Cardiac fibroblast (primary cell): ENCODE measurements at regions not wholly inside any gene's neighbourhood (a gene's known extent, or its start where the extent isn't known, plus 50 kb on each side); places are given as distances from the start of the nearest gene placed in this dataset.

Experiments
- DNase-seq, 2 donors: peaks; one replicate each; pipeline versions ENCODE4 v3.0.0 to v3.0.0-alpha.2; 2010; ENCODE audit warnings: low read depth in 2 of 2
- H3K4me3 ChIP-seq, 2 donors: replicated peaks in 1 of 2; 1 replicate in 1 of 2; 2 replicates in 1 of 2; pipeline ENCODE4 v1.5.1; 2011; ENCODE audit warnings: low read depth in 2 of 2, low read length in 2 of 2, mild to moderate bottlenecking in 2 of 2, moderate library complexity in 1 of 2
- CTCF ChIP-seq: IDR thresholded peaks from one replicate; pipeline ENCODE4 v1.5.1; 2011; ENCODE audit warnings: low read depth, mild to moderate bottlenecking, low read length, inconsistent platforms

GRCh38 chr14:97832776-97833175 lies 1035.6 kb downstream of the VRK1 start:
- no peak for DNase-seq

GRCh38 chr14:97838986-97839385 lies 1041.8 kb downstream of the VRK1 start:
- TF ChIP-seq CTCF = no peak
- no peak overlapping the region for H3K4me3 ChIP-seq
- no peak for DNase-seq

More at GRCh38 chr14:97832776-97833175, 1035.6 kb downstream of the VRK1 start:
- no peak overlapping the region for H3K4me3 ChIP-seq
- TF ChIP-seq CTCF = no peak

- no peak for TF ChIP-seq CTCF
- no peak for DNase-seq
- H3K4me3 ChIP-seq = no peak overlapping the region
Measured at GRCh38 chr14:97840159-97840558, 1043.0 kb downstream of the VRK1 start.

- DNase-seq = no peak
- no peak for TF ChIP-seq CTCF
- no peak overlapping the region for H3K4me3 ChIP-seq
Measured at GRCh38 chr14:97841762-97842161, 1044.6 kb downstream of the VRK1 start.

GRCh38 chr14:97843066-97843465 lies 1045.9 kb downstream of the VRK1 start:
- no peak for DNase-seq
- H3K4me3 ChIP-seq = no peak overlapping the region
- no peak for TF ChIP-seq CTCF

GRCh38 chr14:97844042-97844441 lies 1046.9 kb downstream of the VRK1 start:
- no peak for DNase-seq
- TF ChIP-seq CTCF = no peak
- H3K4me3 ChIP-seq = no peak overlapping the region

- TF ChIP-seq CTCF = no peak
- DNase-seq = no peak
- H3K4me3 ChIP-seq = no peak overlapping the region
Measured at GRCh38 chr14:97846156-97846555, 1049.0 kb downstream of the VRK1 start.
